ENCODE measurements at regions not wholly inside any gene's neighbourhood (a gene's known extent, or its start where the extent isn't known, plus 50 kb on each side); places are given as distances from the start of the nearest gene placed in this dataset.
A peak's percentile ranks its signal among the peaks of the same experiment; 100 is the strongest.
"Not testable (repeated sequence)": the region's sequence is repeated elsewhere in the genome, so short reads cannot be mapped to it uniquely, and the experiment has no call there.

DNA sequence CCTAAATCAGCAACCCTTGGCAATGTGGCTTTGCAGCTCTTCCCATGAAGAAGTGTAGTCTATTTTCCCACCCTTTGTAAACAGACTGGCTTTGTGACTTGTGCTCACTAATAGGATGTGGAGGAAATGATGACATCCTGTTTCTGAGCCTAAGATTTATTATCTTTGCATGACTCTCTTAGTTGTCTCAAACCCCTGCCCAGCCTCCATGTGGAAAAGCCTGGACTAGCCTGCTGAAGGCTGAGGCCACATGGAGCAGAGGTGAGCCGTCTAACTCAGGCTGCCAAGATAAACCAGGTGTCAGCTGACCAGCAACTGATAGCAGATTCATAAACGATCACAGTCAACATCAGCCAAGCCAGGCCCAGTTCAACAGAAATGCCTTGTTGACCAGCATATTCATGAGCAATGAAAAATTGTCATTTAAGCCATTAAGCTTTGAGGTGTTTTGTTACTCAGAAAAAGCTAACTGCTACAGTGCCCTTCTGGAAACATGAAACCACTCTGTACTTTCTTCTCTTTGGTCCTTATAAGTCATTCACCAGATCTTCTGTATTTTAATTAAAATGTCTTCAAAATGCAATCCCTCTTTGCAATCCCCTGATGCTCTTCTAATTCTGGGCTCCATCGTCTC lies 586.3 kb upstream of the ANKRD30A start:
- DNase-seq = no peak

GRCh38 chr10:36534471-36535002 lies 590.9 kb upstream of the ANKRD30A start:
- DNase-seq = peak; percentile 58

DNA sequence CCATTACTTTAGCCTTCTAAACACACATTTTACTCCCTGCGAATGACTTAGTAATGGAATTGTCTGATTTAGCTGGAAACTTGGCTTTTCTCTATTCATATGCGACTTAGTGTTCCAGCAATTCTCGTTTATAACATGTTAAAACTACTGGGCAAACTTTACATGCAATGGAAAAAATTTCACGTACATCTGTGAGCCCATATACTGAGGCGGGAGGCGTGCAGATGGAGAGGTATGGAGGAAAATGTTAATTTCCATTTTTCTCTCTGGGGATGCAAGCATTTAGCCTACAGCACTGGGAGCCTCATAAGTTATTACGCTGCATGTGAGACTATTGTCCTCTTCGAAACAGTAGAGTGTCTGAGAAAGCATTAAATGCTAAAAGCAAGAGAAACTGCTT lies 591.5 kb upstream of the ANKRD30A start:
- DNase-seq = no peak

GRCh38 chr10:36533316-36533715 lies 592.1 kb upstream of the ANKRD30A start:
- DNase-seq = no peak

DNA sequence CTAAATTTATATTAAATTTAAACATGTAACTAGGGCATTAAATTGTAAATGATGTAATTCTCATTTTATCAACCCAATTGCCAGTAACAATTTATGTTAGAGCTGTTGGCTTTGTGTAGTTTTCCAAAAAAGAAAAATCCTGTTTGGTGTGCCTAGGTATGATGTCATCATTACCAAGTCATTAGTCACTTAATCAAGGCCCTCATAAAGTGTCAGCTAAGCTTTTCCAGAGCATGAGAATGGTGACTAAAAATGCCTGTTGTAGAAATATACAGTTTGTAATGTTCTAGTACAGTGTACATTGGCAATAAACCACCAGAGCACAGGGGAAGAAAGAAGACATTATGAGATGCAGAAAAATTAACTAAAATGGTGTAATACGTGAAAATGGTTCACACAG lies 593.8 kb upstream of the ANKRD30A start:
- no peak for DNase-seq

DNA sequence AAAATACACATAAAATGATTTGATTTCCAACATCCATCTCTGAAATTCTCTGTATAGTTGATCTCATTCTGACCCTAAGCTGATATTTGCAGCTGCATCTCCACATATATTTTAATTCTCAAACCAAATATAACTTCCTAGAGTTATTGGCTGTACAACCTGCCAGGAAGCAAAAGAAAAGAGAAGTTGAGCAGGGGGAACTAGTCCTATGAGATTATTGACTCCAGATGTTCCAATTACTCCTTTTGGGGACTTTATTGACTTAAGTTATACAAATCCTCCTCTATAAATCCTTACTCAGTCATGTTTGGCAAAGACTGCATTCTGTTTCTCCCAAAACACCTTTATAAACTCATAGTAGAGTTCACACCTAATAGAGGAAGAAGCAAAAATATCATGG lies 599.4 kb upstream of the ANKRD30A start:
- no peak for DNase-seq

DNA sequence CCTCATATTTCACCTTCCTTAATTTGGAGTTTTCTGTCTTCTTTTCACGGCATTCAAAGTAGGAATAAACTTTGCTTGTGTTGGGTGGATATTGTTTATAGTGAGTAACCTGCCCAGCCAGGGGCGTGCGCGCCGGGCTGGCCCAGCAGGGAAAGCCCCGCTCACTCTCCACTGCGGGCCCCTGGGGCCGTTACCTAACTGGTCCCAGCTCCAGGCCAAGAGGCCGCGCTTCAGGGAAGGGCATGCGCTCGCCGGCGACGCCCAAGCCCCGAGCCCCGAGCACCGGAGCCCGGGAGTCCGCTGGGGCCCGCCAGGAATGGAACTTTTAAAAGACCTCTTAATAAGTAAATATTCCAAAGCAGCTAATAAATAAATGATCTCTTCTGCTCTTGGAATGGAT lies 601.3 kb upstream of the ANKRD30A start:
- not testable (repeated sequence) for DNase-seq

DNA sequence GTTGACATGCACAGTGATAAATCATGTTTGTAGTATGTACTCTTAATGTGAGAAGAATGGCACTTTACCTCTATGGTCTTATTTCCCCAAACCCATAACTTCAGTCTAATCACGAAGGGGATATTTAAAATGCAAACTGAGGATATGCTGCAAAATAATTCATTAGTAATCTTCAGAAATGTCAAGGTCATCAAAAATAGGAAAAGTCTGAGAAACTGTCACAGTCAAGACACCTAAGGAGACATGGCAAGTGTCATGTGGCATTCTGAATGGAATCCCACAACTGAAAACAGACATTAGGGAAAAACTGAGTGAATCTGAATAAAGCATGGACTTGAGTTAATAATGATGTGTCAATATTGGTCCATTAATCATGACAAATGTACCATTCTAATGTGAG lies 605.5 kb upstream of the ANKRD30A start:
- DNase-seq = no peak

- no peak for DNase-seq
Measured at GRCh38 chr10:36516281-36516680, 609.1 kb upstream of the ANKRD30A start.

GRCh38 chr10:36515319-36515718 lies 610.1 kb upstream of the ANKRD30A start:
- no peak for DNase-seq

GRCh38 chr10:36507715-36508114 lies 617.7 kb upstream of the ANKRD30A start:
- DNase-seq = no peak

- no peak for DNase-seq
Measured at GRCh38 chr10:36506697-36507496, 618.5 kb upstream of the ANKRD30A start.

- DNase-seq = no peak
Measured at GRCh38 chr10:36506261-36506660, 619.1 kb upstream of the ANKRD30A start.

DNA sequence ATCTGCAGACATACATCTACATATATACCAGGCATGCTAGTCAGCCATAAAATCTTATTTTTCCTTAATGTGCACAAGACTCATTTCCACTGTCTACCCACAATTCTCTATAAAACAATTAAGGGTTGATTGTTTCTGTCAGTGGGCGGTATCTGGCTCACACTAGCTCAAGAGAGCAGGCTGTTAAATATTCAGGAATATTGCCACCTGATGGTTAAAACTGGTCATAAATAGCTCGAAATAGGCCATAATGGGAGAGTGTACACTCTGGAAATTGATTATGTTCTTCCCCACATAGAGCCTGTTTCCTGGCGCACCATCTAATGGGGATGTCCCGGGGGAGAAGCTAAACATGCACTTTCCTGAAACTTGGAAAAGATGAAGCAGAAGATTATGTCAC lies 620.6 kb upstream of the ANKRD30A start:
- no peak for DNase-seq

DNA sequence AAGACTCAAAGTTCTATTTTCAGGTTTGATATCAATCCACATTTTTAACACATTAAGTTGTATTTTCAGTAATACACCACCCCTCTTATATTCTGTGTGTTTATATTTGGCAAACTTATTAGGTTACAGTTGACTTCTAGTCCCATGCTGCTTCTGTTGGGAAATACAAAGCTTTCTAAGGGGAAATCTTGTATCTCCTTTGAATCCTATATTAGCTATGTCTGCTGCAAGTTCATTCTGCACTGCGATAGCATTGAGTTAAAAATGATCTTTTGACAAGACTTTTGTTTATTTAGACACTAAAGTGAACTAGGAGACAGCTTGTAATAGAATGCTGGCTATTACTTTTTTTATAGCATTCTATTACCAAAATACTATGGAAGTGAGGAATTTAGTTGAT lies 625.1 kb upstream of the ANKRD30A start:
- DNase-seq = no peak

- no peak for DNase-seq
Measured at GRCh38 chr10:36499693-36500092, 625.7 kb upstream of the ANKRD30A start.

DNA sequence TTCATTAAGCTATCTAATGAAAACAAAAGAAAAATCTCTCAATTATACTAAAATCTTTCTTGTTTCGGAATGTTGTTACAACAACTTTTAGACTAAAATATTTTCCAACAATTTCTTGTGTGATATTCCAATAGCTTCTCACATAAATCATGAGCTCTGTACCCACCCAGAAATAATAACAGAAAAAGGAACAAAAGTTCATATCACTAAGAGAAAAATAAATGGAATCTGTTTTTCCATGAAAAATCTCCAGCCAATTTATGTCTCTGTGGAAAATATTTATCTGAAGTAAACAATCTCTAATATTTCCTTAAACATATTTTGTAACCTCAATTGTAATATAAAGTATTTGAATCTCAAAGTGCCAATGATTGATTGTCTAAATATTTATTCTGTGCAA lies 628.6 kb upstream of the ANKRD30A start:
- no peak for DNase-seq

DNA sequence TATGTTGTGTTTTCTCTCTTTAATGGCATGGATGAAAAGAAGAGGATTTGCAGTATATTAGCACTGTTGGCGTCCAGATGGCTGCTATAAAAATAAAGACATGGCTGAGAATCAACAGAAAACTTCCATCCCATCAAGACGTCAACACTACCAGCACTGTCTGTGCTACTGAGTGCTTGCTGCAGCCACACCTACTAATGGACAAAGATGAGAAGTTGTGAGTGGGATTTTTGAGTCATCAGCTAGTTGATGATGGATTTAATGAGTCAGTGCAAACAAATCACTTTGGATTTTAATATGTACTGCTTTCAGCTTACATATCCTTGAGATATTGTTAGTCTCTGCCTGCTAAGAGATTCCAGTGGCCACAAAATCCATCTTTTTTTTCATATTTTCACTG lies 631.0 kb upstream of the ANKRD30A start:
- DNase-seq = no peak

GRCh38 chr10:36493516-36493880 lies 631.9 kb upstream of the ANKRD30A start:
- no peak for DNase-seq

DNA sequence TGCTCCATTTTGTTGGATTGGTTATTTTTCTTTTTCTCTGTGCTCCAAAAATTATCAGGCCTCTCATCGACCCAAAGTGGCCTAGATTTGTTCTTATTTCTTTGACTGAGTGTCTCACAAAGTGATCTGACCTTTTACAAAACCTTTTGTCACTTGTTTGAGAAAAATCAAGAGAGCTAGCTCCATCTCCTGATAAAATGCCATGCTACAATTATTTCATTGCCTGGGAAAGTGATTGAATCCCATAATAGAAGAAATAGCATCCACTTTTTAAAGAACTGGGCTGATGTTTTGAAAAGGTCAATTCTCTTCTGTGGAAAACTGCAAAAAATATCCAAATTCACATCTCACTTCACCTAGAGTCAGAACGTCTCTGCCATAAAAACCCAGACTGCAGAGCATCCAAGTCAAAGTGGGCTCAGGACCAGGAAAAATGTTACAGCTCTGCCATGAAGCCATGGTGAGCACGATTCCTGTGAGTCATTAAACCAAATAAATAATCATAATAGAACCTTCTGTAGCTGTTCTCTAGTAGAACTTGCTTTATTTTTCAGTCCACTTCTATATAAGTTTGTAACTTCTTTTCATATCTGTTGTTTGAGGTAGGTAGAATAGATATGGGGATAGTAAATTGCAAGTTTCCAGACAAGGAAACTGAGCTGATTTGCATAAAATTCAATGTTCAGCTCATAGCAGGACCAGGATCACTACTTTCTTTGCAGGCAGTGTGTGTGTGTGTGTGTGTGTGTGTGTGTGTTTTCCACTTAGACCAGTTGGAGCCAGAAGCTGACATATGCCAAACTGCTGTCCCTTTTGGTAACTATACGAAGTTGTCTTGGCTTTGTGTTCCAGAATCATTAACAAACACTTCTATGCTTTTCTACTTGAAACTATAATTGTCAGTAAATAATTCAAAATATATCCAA lies 632.5 kb upstream of the ANKRD30A start:
- no peak for DNase-seq

GRCh38 chr10:36491926-36492325 lies 633.5 kb upstream of the ANKRD30A start:
- DNase-seq = no peak

- no peak for DNase-seq
Measured at GRCh38 chr10:36489611-36490228, 635.7 kb upstream of the ANKRD30A start.

DNA sequence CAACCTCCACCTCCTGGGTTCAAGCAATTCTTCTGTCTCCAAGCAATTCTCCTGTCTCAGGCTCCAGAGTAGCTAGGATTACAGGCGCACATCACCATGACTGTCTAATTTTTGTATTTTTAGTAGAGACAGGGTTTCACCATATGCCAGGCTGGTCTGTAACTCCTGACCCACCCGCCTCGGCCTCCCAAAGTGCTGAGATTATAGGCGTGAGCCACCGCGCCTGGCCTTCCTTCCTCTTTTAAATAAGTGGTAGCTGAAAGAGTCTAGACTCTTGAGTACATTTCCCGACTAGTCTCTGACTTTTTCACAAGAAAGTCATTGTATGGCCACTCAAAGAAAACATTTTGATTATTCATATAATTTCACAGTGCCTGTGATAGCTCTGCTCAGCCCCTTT lies 636.2 kb upstream of the ANKRD30A start:
- DNase-seq = no peak

Measured in hematopoietic multipotent progenitor cell treated with erythropoietin and hydrocortisone succinate and interleukin-3 and kit ligand, for 6 days (in vitro differentiated cells).